Activated CD4-positive, alpha-beta T cell treated with anti-CD3 and anti-CD28 coated beads, Interleukin-2, amount 50 U/mL, for 4 hours (primary cell): ENCODE measurements at regions not wholly inside any gene's neighbourhood (a gene's known extent, or its start where the extent isn't known, plus 50 kb on each side); places are given as distances from the start of the nearest gene placed in this dataset.
"Not testable (repeated sequence)": the region's sequence is repeated elsewhere in the genome, so short reads cannot be mapped to it uniquely, and the experiment has no call there.

Source experiments
- DNase-seq, 2 experiments: peaks; one replicate each; pipeline ENCODE4 v3.0.0-alpha.2; 2020

GRCh38 chr10:23657677-23658076 lies 218.8 kb downstream of the OTUD1 start:
- no peak for DNase-seq

- DNase-seq, result not testable (repeated sequence)
Observed at GRCh38 chr10:23671866-23672265, 233.0 kb downstream of the OTUD1 start.

- no peak for DNase-seq
Observed at GRCh38 chr10:23675585-23675984, 236.7 kb downstream of the OTUD1 start.

- no peak for DNase-seq
Observed at GRCh38 chr10:23676296-23676695, 237.4 kb downstream of the OTUD1 start.

DNA sequence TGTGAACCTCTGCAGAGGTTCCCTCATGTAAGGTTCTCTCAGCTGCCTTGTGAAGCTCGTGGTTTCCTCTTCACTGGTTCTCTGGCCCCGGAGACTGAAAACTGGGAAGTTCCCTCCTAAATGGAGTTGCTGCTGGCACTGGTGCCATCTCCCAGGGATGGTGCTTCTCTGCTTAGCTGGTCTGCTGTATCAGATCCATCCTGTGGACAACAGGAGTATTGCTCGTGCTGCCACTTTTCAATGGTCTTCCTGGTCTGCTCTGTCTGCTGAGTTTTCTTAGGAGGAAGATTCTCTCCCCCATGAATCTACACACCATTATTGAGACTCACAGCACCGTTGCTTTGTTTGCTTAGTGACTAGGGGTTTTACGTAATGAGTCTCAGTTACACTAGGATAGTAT lies 247.8 kb downstream of the OTUD1 start:
- no peak for DNase-seq

- no peak for DNase-seq
Observed at GRCh38 chr10:23692736-23693135, 253.9 kb downstream of the OTUD1 start.

DNA sequence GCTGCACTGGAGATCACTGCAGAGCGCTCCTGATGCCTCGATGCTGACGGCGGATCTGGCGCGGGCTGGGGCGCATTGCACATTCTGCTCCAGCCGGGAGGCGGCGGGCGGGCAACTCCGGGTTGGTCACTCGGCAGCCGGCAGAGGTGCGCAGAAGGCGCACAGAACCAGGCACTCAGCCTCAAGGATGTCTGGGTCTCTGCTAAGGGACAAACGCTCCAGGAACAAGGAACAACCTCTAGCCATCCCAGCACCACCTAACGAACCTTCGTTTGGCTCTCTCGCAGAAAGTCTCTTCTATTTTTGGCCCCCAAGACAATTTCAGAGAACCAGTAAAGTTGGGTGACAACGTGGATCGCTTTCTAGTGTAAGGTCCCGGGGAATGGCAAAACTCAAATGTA lies 254.6 kb downstream of the OTUD1 start:
- DNase-seq, result no peak

DNA sequence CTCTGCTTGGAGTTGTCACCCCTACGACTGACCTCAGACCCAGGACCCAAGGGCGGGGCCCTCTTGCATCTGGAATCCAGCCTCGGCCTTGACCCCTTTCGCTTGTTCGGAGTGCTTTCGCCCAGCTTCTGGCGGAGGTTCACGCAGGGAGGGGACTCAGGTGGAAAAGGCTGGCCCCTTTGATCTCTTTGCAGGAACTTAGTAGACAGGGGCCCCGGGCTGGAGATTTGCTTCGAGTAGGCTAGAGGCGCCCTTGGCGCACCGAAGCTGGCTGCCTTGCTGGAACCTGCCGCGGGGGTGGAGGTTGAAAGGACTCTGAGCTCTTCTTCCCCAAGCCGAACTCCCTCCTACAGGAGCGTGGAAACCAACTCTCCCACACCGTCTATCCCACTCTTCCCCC lies 255.1 kb downstream of the OTUD1 start:
- DNase-seq, result no peak

DNA sequence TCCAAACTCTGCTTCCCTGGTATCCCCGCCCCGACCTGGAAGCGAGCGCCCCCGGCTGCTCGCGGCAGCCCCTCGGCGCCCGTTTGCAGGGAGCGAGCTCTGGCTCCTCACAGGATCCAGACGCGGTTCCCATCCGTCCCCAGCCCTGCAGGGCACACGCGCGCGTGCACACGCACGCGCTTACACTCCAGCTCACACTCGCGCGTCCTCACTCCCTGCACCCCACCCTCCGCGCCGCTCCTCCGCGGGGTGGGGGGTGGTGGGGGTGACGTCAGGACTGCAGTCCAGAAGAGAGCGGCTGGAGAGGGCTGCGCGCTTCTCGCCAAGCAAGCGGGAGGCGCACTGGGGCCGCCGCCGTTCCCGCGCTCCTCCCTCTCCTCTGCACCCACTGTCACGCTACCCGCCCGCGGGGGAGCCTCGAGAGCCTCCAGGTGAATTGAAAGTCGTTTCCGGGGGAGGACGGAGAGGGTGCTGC lies 255.6 kb downstream of the OTUD1 start:
- DNase-seq, result no peak

GRCh38 chr10:23694921-23695824 lies 256.3 kb downstream of the OTUD1 start:
- no peak for DNase-seq

DNA sequence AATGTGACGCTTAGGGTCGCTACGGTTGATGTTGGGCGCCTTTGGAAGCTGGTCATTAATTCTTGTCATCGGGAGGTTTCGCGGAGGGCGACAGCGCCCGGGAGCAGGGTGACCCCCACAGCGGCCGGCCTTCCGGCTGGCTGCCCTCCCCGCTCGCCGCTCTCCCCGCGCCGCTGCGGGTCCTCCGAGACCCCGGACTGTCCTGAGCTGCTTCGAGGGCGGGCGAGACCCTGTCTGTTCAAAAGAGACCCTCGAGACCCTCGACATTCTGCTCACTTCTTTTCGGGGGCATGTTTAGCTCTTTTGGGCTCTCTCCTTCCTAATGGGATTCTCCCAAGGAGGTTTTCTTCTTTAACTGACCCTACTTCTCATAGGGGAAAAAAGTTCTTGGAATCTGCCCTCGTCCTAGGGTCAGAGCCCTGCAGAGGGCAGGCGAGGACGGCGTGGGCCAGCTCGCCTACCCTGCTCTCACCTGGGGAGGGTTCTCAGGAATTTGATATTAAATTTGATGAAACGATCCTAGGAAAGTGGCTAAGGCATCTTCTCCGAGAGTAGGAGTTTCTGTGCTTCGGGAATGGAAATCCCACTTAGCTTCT lies 257.0 kb downstream of the OTUD1 start:
- DNase-seq, result no peak

DNA sequence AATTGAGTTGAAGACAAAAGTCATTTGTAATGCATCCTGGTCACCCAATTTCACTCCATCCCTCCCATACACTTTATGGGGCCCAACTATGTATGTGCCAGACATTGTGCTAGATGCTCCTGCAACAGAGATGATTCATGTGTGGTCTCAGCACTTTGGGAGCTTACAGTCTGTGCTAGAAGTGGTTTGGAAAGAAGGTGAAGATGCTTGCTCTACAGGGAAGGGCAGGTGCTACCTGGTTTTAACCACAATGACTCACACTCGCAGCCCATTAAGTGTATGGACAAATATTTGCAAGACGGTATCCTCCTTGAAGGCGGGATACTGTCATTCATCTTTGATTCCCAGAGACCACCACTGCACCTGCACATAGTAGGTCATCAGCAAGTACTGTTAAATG lies 257.6 kb downstream of the OTUD1 start:
- DNase-seq, result no peak

GRCh38 chr10:23702977-23703414 lies 264.1 kb downstream of the OTUD1 start:
- peak; percentile 31 to 35 for DNase-seq

GRCh38 chr10:23715363-23715762 lies 276.5 kb downstream of the OTUD1 start:
- no peak for DNase-seq

DNA sequence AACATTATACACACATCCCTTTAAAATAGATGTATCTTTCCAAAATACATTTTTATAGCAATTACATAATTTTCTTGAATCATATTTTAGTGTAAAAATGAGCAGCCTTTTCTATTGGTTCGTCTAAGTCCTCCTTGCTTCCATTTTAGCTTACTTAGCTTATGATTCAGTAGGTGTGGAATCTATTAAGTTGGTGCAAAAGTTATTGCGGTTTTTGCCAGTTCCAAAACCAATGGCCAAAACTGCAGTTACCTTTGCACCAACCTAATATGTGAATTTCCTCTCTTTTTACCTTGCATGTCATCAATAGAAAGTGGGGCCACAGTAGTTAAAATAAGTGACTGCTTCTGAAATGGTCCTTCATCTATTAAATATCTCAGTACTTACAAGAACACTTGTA lies 279.0 kb downstream of the OTUD1 start:
- no peak for DNase-seq

DNA sequence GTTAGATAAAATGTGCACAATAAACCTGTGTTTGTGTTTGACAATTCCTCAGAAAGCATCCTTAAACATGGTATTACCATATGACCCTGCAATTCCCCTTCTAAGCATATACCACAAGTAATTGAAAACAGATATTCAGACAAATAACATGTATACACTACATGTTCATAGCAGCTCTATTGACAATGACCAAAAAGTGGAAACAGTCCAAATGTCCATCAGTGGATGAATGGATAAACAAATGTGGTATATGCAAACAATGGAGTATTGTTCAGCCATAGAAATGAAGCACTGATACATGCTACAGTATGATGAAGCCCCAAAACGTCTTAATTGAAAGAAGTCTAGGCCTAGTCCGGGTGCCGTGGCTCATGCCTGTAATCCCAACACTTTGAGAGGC lies 280.1 kb downstream of the OTUD1 start:
- DNase-seq, result no peak

- no peak for DNase-seq
Observed at GRCh38 chr10:23723796-23724195, 284.9 kb downstream of the OTUD1 start.

DNA sequence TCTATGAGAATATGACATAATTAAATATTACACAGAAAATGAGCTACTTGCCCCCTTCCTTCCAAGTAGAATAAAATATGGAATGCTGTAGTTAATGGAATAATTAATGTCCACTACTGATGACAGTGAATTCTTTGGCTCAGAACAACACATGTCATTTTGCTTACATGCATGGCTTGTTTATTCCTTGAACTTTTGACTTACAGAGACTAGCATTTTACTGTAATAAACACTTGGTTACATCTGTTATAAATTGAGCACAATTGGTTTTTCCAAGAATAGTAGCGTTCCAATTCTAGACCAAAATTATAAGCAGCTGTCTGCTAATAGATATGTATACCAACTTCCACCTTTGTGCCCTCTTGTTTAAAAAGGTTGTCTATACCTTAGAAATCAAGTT lies 286.7 kb downstream of the OTUD1 start:
- DNase-seq, result no peak

DNA sequence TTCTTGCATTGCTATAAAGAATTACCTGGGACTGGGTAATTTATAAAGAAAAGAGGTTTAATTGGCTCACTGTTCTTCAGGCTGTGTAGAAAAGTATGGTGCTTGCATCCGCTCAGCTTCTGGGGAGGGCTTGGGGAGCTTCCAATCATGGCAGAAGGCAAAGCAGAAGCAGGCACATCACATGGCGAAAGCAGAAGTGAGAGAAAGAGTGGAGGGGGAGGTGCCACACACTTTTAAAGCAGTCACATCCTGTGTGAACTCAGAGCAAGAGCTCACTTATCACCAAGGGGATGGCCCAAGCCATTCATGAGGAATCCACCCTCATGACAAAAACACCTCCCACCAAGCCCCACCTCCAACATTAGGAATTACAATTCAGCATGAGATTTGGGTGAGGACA lies 303.5 kb downstream of the OTUD1 start:
- DNase-seq, result no peak

- no peak for DNase-seq
Observed at GRCh38 chr10:23742807-23743206, 303.9 kb downstream of the OTUD1 start.

GRCh38 chr10:23754179-23754578 lies 315.3 kb downstream of the OTUD1 start:
- DNase-seq, result no peak

DNA sequence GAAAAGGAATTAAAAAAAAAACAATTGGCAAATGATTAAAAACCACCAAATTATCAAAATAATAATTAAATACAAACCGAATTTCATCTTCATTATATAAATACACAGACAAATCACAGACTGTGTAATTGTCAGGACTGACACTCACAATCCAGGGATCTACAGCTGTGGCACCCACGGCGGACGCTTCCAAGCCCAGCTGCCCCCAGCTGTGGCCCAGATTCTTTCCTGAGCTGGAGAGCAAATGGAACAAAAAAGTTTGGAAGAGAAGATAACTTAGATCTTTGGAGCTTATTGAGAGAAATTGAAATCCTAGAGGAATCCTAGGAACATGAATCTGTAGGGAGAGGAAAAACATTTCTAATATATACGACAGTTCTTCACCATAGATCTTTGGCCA lies 316.1 kb downstream of the OTUD1 start:
- no peak for DNase-seq

GRCh38 chr10:23755556-23755955 lies 316.7 kb downstream of the OTUD1 start:
- DNase-seq, result no peak

DNA sequence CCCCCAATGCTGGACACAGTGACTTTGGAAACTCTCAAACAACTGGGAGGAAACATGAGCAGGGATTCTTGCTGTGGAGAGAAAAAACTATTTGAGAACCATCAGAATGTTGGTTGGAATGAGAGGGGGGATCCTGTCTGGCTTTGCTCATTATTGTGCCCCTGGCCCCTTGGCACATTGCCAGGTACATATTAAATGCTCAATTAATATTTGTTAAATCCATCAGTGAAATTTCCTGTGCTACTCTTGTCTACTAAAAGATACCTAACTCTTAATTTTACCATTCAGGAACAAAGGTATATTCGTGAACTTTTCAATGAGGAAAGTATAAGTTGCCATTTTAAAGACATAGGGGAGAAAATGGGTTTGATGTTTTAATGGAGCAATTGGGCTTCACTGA lies 329.4 kb downstream of the OTUD1 start:
- DNase-seq, result no peak
